Left kidney (tissue), 1 donor: ENCODE measurements at regions not wholly inside any gene's neighbourhood (a gene's known extent, or its start where the extent isn't known, plus 50 kb on each side); places are given as distances from the start of the nearest gene placed in this dataset.

Experiments used
- DNase-seq: peaks from one replicate; pipeline ENCODE4 v3.0.0-alpha.2; 2013

DNA sequence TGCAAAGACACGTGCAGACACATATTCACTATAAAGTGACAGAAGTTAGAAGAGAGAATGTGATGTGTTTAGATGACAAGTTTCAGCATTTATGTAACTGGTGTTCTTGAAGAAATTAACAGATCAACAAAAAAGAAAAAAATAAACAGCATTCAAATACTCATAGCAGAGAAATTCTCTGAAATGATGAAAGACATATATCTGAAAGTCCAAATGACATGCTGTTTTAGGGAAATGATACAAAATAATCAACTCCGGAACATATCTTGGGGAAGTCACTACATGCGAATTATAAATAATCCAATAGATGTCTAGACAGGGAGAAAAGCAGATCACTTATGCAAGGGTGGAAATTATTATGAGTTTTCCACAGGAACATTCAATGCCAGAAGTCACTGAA lies 146.0 kb downstream of the SPANXN4 start:
- no peak for DNase-seq

DNA sequence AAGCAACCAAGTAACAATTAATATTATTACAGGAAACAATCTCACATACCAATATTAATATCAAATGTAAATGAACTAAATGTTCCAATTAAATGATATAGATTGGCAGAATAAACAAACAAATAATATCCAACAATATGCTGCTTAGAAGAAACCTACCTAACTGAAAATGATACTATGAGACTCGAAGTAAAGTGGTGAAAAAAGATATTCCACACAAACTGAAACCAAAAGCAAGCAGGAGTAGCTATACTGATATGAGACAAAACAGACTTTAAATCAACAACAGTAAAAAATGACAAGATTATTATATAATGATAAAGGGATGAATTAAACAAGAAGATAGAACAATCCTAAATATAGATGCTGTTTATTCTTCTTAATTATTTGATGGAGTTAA lies 140.1 kb downstream of the SPANXN4 start:
- no peak for DNase-seq

DNA sequence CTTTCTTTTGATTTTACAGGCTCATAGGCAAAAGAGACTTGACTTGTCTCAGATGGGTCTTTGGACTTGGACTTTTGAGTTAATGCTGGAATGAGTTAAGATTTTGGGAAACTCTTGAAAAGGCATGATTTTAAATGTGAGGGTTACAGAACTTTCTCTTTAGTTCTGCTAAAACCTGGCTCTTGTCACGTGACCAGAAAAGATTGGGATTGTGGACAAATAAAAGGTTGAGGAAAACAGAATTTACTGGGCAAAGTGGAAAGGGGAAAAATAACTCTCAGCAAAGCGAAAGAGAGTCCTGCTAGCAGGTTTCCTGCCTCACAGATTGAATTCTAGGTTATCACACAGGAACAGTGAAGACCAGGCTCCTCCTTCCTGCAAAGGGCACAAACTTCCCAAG lies 114.0 kb downstream of the SPANXN4 start:
- no peak for DNase-seq

- peak; percentile 43 for DNase-seq
These were observed 95.7 kb downstream of the SPANXN4 start for GRCh38 chrX:143121477-143121876.

GRCh38 chrX:143115466-143115865 lies 89.7 kb downstream of the SPANXN4 start:
- DNase-seq = no peak

- DNase-seq = no peak
These were observed 70.1 kb downstream of the SPANXN4 start for GRCh38 chrX:143095816-143096215.

DNA sequence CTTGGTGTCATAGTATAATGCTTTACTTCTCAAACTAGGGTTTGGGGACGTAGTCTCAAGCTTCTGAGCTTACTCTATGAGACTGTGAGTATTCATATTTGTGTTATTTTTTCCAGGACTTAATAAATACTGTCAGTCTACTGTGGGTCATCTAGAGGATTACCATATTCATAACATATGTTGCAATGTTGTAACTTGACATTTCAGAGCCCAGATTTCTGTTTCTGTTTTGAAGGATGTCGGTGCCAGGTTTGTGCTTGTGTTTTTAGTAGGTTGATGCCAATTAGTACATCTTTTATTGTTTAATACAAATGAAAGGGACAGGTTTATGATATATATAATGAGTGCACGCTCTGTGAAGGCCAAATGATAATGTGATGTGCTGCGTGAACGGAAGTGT lies 69.6 kb downstream of the SPANXN4 start:
- no peak for DNase-seq

DNA sequence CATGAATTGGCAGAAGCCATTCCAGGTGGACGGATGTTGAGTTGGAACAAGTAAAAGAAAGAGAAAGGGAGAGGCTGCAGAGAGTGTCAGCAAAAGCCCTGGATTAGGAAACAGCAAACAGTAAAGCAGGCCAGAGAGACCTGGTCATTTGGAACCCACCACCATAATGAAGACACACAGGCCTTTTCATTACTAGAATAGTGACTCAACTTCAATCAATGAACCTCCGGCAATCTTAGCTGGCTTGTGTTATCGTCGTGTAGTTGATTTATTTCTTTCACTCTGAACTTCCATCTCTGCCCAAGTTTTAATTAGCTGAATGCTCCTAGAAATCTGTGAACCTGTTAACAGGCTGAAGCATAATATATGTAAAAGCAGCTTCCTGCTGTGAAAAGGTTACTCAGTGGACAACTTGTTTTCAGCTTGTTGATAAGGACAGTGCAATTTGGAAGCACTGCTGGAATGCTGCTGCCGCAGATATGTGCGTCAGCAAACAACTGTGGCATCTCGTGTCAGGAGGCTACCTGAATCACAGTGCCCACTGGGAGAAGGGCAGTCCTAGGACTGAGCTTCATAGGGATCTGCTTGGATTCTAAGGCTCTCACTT lies 68.8 kb downstream of the SPANXN4 start:
- no peak for DNase-seq
